Skeletal muscle cell (primary cell): ENCODE measurements at regions not wholly inside any gene's neighbourhood (a gene's known extent, or its start where the extent isn't known, plus 50 kb on each side); places are given as distances from the start of the nearest gene placed in this dataset.

ENCODE experiments used
- DNase-seq: peaks from one replicate; pipeline ENCODE4 v3.0.0-alpha.2; 2010; ENCODE audit warnings: low read depth
- H3K4me3 ChIP-seq: 2 replicates; pipeline ENCODE4 v1.5.1; 2011; ENCODE audit warnings: low read depth, mild to moderate bottlenecking, control low read depth, low read length, moderate library complexity

DNA sequence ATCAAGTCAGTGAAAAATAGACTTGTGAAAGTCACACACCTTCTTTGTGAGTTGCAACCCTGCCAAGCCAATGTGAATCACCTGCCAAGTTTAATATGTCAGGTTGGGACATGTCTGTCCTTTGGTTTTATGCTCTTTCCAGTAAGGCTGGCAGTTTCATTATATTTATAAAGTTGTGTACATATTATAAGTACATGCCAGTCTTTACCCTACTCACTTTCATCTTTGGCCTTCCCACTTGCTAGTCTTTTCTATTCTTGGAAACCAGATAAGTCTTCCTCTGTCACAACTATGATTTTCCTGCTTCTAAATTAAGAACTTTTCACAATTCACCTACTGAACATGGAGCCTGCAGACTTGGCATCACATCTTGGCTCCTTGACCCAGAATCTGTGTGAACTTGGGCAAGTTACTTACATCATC is 680.7 kb upstream of the BOD1L1 start:
- H3K4me3 ChIP-seq: no peak overlapping the region
- no peak for DNase-seq

DNA sequence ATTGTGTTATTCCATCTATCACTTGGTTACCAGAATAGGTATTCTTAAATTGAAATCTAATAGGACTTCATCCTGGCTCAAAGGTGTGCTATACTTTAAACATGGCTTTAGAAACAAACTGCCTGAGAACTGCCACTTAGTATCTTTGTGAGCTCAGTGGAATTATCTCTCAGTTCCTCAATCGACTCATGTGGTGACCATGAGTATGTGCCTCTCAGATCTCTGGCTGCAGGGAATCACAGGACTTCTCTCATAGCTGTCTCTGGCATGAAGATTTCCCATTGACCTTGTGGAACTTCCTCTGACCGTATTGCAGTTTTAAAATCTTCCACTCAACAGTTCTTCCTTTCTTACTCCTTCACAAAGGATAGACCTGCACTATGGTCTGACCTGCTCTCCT is 681.9 kb upstream of the BOD1L1 start:
- H3K4me3 ChIP-seq: no peak overlapping the region

DNA sequence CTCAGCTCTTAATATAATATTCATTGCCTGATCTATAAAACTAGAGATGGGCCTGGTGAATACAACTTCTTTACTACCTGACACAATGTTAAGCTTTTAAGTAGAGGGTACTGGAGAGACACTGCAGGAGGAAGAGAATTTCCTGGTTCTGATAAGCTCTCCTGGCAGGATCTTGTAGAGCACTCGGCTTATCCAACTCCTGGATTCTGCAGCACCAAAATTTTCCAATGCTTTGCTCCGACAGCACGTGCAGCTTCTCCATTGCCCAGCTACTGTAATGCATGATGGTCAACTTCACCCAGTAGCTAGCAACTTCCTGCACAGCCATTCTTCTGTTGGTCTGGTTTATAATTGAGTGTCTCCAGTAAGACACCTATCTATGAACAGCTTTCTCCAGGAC is 686.2 kb upstream of the BOD1L1 start:
- DNase-seq: no peak
- H3K4me3 ChIP-seq: no peak overlapping the region

More for the DNA sequence above, 681.9 kb upstream of the BOD1L1 start:
- DNase-seq: no peak

DNA sequence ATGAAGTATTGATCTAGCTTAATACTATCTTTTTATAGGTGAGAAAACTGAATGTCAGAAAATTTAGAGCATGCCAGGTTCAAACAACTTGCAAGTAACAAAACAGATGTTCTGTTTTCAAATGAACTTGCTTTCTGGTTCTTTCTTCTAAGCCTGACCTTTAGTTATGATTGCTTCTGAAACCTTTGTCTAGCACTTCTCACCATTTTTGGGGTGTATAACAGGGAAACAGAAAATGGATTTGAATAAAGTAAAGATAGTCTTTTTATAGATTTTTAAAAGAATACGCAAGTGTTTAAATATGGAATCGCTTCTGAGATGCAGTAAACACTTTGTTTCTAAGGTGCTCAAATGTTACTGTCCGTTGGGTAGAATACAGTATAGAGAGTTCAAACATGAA is 687.2 kb upstream of the CPEB2 start:
- no peak overlapping the region for H3K4me3 ChIP-seq
- DNase-seq: no peak

DNA sequence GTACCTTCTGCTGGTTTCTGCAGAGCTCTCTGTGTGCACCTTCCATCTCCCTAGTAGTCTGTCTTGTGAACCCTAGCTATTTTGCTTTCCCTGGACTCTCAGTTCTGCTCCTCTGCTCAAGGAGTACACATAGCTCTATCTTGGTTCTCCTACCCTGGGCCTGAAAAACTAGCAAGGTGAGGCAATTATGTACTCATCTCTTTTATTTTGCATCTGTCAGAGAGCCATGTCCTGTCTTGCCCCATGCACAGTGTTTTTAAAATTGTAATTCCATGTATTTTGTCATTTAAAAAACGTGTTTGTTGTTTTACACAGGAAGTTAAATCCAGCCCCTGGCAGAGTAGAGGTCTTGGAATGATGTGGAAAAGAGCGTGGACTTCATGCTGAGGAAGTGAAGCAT is 684.9 kb upstream of the CPEB2 start:
- H3K4me3 ChIP-seq: no peak overlapping the region
- no peak for DNase-seq

DNA sequence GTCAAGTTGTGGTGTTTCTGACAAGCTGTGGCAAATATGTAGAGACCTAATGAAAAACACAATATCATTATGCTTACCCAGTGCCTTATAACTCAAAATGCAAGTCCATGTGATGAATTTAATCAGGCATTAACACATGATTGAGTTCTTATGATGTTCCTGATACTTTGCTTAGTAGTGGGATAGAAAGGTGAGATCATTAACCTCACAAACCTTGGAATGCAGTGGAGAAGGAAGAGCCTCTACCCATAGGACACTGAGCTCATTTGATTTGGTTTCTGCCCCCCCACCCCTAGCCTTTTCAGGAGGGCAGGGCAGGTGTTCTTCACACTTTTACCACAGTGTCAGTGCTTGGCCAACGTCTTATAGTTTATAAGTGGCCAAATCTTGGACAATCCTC is 683.6 kb upstream of the CPEB2 start:
- no peak for DNase-seq
- H3K4me3 ChIP-seq: no peak overlapping the region

DNA sequence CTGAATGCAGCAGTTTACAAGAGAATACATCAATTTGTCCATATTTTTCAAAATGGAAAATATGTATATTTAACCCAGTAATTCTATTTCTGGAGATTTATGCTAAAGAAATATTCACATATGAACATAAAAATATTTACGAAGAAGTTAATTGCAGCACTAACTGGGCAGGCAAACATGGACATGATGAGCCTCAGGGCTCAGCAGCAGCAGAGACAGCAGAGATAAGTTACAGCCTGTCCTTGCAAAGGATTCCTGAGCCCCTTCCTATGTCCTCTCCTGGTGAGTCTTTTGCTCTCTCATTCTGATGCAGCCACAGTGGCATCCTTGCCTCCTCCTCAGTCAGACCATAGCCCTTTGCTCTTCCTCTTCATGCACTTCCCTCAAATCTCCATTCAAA is 680.6 kb upstream of the CPEB2 start:
- DNase-seq: no peak
- no peak overlapping the region for H3K4me3 ChIP-seq

DNA sequence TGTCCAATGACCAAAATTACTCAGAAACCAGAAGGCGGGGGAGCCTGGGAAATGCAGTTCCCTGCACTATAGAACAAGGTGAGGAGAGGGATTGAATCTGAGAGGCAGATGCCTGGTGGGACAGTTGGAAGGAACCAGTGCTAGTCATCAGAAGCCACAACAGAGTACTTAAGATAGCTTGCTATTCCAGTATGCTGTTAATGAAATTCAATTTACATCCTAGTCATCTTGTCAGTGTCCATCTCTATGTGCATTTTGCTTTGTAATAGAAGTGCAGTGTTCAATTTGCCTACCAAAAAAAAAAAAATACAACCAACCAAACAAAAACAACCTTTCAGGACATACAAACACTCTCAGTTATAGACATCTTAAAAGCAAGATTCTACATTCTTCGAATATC is 679.1 kb upstream of the CPEB2 start:
- no peak overlapping the region for H3K4me3 ChIP-seq
- no peak for DNase-seq

DNA sequence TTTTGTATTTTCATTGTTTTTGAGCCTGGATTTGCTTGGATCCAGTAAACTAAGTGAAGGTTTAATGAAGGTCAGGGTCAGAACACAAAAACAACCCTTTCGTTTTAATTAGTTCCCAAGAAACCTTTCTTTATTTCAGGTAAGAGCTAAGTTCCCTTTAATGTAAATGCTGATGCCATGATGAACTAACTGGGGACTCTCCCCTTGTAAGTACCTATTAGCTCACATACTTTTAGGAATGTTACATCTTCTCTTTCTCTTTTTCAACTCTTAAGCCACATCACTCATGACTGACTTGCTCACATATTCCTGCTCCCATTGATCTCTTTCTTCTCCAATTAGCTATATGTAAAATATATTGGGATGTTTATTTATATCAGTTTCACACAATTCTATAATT is 673.1 kb upstream of the CPEB2 start:
- H3K4me3 ChIP-seq: no peak overlapping the region
- DNase-seq: no peak

DNA sequence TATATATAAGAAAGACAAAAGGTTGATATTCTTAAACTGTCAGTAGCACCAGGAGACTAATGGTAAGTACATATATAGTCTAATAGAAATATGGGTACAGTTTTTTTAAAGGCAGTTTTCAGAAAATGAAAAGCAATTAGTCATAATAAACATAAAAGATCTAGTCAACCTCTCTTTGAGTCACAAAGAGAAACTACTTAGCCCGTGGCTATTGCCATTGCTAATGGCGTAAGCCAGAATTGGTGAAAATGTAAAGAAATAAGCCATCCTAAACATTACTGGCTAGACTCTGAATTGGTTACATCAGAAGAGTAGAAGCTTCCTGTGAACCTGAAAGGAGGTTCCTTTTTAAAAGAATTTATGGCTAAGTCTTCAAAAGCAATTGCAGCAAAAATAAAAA is 668.7 kb upstream of the CPEB2 start:
- no peak overlapping the region for H3K4me3 ChIP-seq
- no peak for DNase-seq

DNA sequence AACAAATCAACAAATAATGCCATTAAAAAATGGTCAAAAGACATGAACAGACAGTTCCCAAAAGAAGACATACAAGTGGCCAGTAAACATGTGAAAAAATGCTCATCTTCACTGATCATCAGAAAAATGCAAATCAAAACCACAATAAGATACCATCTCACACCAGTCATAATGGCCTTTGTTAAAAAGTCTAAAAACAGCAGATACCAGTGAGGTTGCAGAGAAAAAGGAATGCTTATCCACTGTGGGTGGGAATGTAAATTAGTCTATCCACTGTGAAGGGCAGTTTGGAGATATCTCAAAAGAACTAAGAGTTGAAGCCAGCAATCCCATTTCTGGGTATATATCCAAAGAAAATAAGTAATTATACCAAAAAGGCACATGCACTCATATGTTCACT is 668.1 kb upstream of the CPEB2 start:
- no peak overlapping the region for H3K4me3 ChIP-seq
- DNase-seq: no peak

DNA sequence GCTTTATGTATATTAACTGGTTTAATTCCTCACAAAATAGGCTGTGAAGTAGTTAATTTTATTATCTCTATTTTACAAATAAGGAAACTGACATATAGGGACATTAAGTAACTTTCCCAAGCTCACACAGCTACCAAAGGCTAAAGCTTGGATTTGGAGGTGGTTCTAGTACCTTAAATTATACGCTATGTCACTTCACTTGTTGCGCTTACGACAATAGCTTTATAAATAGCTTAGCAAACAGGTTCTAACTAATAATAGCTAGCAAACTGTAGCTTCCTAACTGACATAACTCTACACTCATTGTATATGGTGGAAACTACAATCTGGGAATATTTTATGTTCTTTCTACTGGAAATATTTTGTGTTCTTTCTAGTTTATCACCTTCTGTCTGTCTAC is 666.4 kb upstream of the CPEB2 start:
- DNase-seq: no peak
- no peak overlapping the region for H3K4me3 ChIP-seq

DNA sequence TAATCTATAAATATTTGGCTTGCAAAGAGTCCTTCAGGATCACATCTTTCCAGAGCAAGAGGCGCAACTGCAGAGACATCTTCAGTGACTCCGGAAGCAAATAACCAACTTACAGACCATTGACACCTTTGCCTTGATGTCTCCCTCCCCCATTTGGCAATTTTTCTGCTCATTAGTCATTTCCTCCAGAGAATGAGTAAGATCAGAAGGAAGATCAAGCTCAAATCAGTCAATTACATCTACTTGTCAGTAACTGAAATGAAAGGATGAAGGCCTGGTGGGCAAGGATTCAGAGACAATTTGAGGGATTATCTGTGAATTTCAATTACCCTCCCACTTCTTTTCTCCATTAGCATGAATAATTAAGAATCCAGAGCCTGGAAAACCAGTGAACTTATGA is 665.6 kb upstream of the CPEB2 start:
- H3K4me3 ChIP-seq: no peak overlapping the region
- DNase-seq: no peak

DNA sequence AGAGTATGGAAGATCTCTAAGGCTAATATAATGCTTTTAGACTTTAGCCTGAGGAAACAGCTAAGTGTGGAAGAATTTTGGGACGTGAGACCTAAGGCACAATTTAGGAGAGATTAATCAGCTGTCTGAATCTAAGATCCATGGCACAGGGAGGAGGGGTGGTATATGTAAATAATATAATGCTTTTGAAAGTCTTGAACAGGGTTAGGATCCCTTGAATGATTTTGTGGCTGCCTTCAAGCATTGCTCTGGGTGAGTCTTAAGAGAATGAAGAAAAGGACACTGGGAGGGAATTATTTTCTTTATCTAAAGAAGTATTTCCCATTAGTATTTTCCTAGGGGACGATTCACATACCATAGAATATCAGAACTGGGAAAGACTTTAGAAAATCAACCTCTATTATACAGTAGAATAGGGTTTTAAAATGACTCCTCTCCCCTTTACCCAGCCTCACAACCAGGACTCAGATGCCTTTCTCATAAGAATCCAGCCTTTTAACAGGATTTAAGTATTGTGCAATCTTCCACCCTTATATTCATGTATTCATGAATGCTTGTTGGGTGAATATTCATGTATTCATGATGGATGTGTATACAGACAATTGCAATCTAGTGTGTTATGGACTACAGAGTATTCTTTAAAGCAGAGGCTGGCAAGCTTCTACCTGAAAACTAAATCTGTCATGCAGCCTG is 664.2 kb upstream of the CPEB2 start:
- DNase-seq: no peak

DNA sequence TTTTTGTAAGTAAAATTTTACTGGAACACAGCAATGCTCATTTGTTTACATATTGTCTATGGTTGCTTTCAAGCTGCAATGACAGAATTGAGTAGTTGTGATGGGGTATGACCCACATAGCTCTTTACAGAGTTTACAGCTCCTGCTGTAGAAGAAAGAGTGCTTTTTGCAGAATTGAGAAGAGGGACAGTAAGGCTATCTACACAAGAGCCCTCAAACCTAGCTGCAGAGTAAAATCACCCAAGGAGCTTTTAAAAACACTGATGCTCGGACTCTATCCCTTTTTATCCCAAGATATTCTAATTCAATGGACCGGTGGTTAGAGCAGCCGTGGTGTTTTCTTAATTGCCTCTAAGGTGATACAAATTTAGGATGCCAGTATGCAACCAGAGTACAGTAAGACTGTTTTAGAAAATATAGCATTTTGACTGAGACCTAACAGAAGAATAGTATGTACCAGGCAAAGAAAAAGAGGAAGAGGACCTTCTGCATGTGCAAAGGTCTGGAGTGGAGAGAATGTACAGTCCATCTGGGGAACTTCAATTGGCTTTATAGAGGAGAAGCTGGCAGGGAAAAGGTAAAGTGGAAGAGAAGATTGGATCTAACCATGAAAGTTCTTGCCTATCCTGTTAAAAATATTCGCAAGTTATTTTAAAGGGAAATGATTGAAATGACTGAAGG is 663.6 kb upstream of the CPEB2 start:
- no peak for DNase-seq
- no peak overlapping the region for H3K4me3 ChIP-seq

More for the DNA sequence above, 664.2 kb upstream of the CPEB2 start:
- no peak overlapping the region for H3K4me3 ChIP-seq

DNA sequence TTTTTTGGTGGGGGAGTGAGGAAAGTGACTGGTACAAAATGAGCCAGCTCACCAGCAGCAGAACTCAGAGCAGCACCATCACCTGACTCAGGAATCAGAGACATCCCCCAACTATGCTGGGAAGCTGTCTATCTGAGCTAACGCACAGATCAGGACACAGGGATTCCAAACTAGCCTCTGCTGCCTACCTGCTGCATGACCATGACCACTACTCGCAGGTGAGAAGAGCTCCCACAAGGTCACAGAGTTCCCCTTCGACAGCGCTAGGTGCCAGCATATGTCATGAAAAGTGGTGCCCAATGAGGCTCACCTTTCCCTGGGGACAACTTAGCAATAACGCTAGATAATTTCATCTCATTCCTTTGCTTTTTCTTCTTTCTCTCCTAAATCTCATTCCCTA is 662.6 kb upstream of the CPEB2 start:
- no peak for DNase-seq
- no peak overlapping the region for H3K4me3 ChIP-seq

DNA sequence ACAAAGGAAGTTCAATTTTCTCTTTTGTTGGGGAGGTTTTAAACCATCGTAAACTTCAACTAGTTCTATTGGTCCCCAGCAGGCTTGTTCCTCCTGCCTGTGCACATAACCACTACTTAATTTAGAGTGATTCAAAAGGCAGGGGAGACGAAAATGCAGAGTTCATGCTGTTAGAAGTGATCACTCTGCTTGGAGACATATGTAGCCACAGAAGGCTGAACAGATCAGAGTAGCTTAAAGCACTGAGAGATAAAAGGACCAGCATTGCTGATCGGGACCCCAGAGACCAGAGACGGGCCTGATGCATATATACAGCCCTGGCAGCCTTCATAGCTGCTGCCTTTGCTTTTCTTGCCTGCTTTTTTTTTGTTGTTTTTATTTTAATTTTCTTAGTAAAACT is 662.0 kb upstream of the CPEB2 start:
- no peak overlapping the region for H3K4me3 ChIP-seq
- no peak for DNase-seq

DNA sequence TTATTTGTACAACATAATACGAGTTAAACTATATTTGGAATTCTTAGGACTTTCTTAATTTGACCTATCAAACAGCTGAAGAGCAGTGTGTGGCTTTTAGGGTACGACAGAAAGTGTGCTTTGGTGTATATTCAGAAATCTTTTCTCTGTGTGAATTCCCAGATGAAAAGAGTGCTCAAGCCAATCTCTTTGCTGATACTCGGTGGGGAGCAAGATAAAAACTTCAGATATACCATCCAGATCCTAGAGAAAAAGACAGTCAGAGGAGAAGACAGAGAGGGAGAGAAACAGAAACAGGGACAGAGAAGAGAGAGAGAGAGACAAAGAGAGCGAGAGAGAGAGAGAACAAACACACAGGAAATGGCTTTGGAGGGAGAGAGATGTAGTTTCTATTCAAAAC is 658.3 kb upstream of the CPEB2 start:
- DNase-seq: no peak

DNA sequence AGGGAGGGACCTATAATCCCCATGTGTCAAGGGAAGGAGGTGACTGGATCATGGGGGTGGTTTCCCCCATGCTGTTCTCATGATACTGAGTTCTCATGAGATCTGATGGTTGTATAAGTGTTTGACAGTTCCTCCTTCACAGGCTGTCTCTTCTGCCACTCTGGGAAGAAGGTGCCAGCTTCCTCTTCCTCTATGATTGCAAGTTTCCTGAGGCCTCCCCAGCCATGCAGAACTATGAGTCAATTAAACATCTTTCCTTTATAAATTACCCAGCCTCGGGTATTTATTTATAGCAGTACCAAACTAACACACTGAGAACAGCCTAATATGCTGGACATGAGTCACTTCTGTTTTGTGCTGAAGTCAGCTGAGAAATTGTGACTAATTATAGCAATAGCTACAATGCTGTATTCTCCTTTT is 656.9 kb upstream of the CPEB2 start:
- no peak overlapping the region for H3K4me3 ChIP-seq
- peak; percentile 32 for DNase-seq

More for the DNA sequence above, 658.3 kb upstream of the CPEB2 start:
- no peak overlapping the region for H3K4me3 ChIP-seq

DNA sequence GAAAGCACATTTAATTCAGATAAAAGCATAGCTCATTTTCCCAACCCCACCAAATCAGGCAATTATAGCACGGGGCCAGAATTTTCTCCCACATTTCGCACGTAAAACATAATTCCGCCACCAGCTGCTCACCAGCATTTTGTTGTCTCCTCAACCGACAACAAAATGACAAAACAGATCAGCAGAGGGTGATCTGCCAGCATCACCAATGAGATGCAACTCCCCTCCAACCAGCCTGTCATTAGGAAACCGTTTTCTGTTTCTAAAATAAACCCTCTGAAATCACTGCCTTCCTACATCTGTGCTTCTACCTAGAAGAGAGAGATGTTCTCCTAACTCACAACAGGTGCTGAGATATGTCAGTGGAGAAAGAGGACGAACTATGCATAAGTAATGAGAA is 654.8 kb upstream of the CPEB2 start:
- DNase-seq: no peak
- H3K4me3 ChIP-seq: no peak overlapping the region

DNA sequence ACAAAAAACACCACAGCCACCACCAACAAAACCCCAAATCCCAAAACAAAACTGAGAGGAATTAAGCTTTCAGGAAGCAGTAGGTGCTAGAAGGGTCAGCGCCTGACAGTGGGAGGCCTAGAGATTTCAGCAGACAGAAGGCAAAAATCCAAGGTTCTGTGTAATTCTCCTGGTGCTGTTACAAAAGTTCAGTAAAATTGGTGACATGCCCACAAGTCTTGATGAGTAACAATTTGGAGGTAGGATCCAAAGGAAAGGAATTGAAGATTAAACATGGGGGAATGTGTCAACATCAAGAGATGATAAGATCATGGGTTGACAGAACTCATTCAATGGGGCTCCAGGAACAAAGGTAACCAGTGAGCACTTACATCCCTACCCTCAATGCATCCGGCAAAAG is 653.8 kb upstream of the CPEB2 start:
- no peak overlapping the region for H3K4me3 ChIP-seq
- DNase-seq: peak; percentile 46
